Endothelial cell of umbilical vein (primary cell): ENCODE measurements at regions not wholly inside any gene's neighbourhood (a gene's known extent, or its start where the extent isn't known, plus 50 kb on each side); places are given as distances from the start of the nearest gene placed in this dataset.

ENCODE experiments used
- EZH2 ChIP-seq: IDR thresholded peaks from 2 replicates; pipeline ENCODE4 v1.6.1; 2012; ENCODE audit warnings: borderline replicate concordance, low read depth, mild to moderate bottlenecking, moderate library complexity, low read length, inconsistent platforms; ENCODE audit not compliant: severe bottlenecking
- JUN ChIP-seq: IDR thresholded peaks from 2 replicates; pipeline ENCODE4 v1.6.1; 2011; ENCODE audit warnings: borderline replicate concordance, low read depth; ENCODE audit not compliant: insufficient read length, insufficient read depth
- POLR2A ChIP-seq: IDR thresholded peaks from 2 replicates; pipeline ENCODE4 v1.6.1; 2012; ENCODE audit warnings: low read depth, mild to moderate bottlenecking, control low read depth, low read length
- TF ChIP-seq, protein P1 (sequence below): IDR thresholded peaks from 2 replicates; pipeline ENCODE4 v1.6.1; 2011; ENCODE audit not compliant: insufficient read depth, insufficient read length
- TF ChIP-seq, protein P2 (sequence below), 2 donors: IDR thresholded peaks; 1 replicate in 1 of 2; 2 replicates in 1 of 2; pipeline ENCODE4 v1.5.1; 2011; ENCODE audit warnings: low read length in 2 of 2, mild to moderate bottlenecking in 2 of 2, moderate library complexity in 2 of 2, control low read depth in 1 of 2, inconsistent platforms in 1 of 2, low read depth in 1 of 2; ENCODE audit not compliant: insufficient read depth in 1 of 2; ENCODE audit errors: extremely low read depth in 1 of 2

DNA sequence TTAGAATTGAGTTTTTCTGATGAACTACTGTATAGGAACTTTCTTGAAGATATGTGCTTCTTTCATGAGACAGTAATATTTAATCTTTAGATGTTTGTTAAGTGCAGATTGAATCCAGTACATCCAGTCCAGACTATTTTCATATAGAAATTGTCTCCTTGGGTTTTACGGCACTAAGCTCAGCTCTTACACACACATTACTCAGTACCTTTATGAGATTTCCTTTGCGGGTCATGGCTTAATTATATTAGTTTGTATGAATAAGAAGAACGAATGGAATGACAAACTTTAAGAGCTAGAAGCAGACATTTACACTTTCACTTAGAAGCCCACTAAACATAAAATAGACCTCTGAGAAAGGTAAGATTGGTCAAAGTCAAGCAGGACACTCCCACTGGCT is 223.3 kb upstream of the THUMPD2 start:
- TF ChIP-seq, protein P1, sequence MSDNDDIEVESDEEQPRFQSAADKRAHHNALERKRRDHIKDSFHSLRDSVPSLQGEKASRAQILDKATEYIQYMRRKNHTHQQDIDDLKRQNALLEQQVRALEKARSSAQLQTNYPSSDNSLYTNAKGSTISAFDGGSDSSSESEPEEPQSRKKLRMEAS = no peak
- TF ChIP-seq, protein P2, sequence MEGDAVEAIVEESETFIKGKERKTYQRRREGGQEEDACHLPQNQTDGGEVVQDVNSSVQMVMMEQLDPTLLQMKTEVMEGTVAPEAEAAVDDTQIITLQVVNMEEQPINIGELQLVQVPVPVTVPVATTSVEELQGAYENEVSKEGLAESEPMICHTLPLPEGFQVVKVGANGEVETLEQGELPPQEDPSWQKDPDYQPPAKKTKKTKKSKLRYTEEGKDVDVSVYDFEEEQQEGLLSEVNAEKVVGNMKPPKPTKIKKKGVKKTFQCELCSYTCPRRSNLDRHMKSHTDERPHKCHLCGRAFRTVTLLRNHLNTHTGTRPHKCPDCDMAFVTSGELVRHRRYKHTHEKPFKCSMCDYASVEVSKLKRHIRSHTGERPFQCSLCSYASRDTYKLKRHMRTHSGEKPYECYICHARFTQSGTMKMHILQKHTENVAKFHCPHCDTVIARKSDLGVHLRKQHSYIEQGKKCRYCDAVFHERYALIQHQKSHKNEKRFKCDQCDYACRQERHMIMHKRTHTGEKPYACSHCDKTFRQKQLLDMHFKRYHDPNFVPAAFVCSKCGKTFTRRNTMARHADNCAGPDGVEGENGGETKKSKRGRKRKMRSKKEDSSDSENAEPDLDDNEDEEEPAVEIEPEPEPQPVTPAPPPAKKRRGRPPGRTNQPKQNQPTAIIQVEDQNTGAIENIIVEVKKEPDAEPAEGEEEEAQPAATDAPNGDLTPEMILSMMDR (IDR thresholded peaks at IDR 0.05; ENCODE audit: extremely low read depth in 1 of 2, insufficient read depth in 1 of 2, low read depth in 1 of 2, low read length in 2 of 2) = no peak
- TF ChIP-seq POLR2A (no peak), EZH2 (no peak), JUN (no peak)
